SK-N-SH (cell line): ENCODE measurements at regions not wholly inside any gene's neighbourhood (a gene's known extent, or its start where the extent isn't known, plus 50 kb on each side); places are given as distances from the start of the nearest gene placed in this dataset.

Experiments used
- CTCF ChIA-PET: fragments of 300-600, 350-600 bp; formaldehyde crosslinking; extraction: SDS; loops from one replicate; lab custom pipeline; 2021; lab: Yijun Ruan, JAX
- POLR2A ChIA-PET: fragments of 350-600 bp; sonication (Branson Sonifier 250); formaldehyde crosslinking; extraction: SDS; loops from one replicate; lab custom pipeline; 2020; ENCODE audit warnings: antibody characterized with exemption, inconsistent platforms; lab: Yijun Ruan, JAX
- DNase-seq: peaks from one replicate; pipeline ENCODE4 v3.0.0; 2012
- H2AFZ ChIP-seq: fragments of 200-600 bp; sonication (generic); 2 replicates; pipeline ENCODE4 v1.8.1; 2016; ENCODE audit warnings: antibody characterized with exemption, mild to moderate bottlenecking, low read depth
- H3F3A ChIP-seq: fragments of 200-600 bp; sonication (generic); replicated peaks from 2 replicates; pipeline ENCODE3; 2016; ENCODE audit warnings: antibody characterized with exemption, mild to moderate bottlenecking; ENCODE audit not compliant: insufficient read depth
- H3K27ac ChIP-seq, 2 experiments: fragments of 200-500 bp in 1 of 2; fragments of 200-600 bp in 1 of 2; sonication (Bioruptor generic) in 1 of 2; sonication (generic), shearing (Covaris generic) in 1 of 2; 2 replicates each; pipeline versions ENCODE4 v1.5.1 to v1.6.1; 2014 to 2016; ENCODE audit warnings: low read depth in 2 of 2, inconsistent platforms in 1 of 2, low read length in 1 of 2, mild to moderate bottlenecking in 1 of 2, mixed read lengths in 1 of 2
- H3K27me3 ChIP-seq: fragments of 200-600 bp; sonication (generic), shearing (Covaris generic); 2 replicates; pipeline ENCODE4 v1.6.1; 2016; ENCODE audit warnings: mixed run types; ENCODE audit not compliant: insufficient read depth
- H3K36me3 ChIP-seq, 2 experiments: fragments of 200-500 bp in 1 of 2; fragments of 200-600 bp in 1 of 2; sonication (Bioruptor generic) in 1 of 2; sonication (generic) in 1 of 2; replicated peaks in 1 of 2; 2 replicates each; pipeline versions ENCODE3 to v1.5.1; 2014 to 2016; ENCODE audit warnings: low read length in 1 of 2, mild to moderate bottlenecking in 1 of 2; ENCODE audit not compliant: insufficient read depth in 2 of 2, control insufficient read depth in 1 of 2
- H3K4me1 ChIP-seq, 2 experiments: fragments of 200-500 bp in 1 of 2; fragments of 200-600 bp in 1 of 2; sonication (Bioruptor generic) in 1 of 2; sonication (generic), shearing (Covaris generic) in 1 of 2; 2 replicates each; pipeline versions ENCODE4 v1.5.1 to v1.6.1; 2014 to 2016; ENCODE audit warnings: low read depth in 1 of 2, low read length in 1 of 2, mixed run types in 1 of 2; ENCODE audit not compliant: insufficient read depth in 2 of 2, control insufficient read depth in 1 of 2
- H3K4me2 ChIP-seq: fragments of 200-600 bp; sonication (generic), shearing (Covaris generic); 2 replicates; pipeline ENCODE4 v1.6.1; 2017; ENCODE audit warnings: mixed run types
- H3K4me3 ChIP-seq, 2 experiments: fragments of 200-500 bp in 1 of 2; fragments of 200-600 bp in 1 of 2; sonication (Bioruptor generic) in 1 of 2; sonication (generic), shearing (Covaris generic) in 1 of 2; 2 replicates each; pipeline versions ENCODE4 v1.5.1 to v1.8.1; 2014 to 2016; ENCODE audit warnings: low read depth in 2 of 2, inconsistent platforms in 1 of 2, low read length in 1 of 2, mild to moderate bottlenecking in 1 of 2, mixed read lengths in 1 of 2, moderate library complexity in 1 of 2
- H3K79me2 ChIP-seq: fragments of 200-600 bp; sonication (generic); 2 replicates; pipeline ENCODE4 v1.8.1; 2017; ENCODE audit warnings: mild to moderate bottlenecking; ENCODE audit not compliant: insufficient read depth
- H3K9ac ChIP-seq: fragments of 200-600 bp; sonication (generic); 2 replicates; pipeline ENCODE4 v1.6.1; 2017; ENCODE audit warnings: mixed run types
- H3K9me2 ChIP-seq: fragments of 200-600 bp; sonication (generic); 2 replicates; pipeline ENCODE4 v1.6.1; 2017; ENCODE audit warnings: mixed run types
- H3K9me3 ChIP-seq: fragments of 200-600 bp; sonication (generic); 2 replicates; pipeline ENCODE4 v1.6.1; 2017; ENCODE audit warnings: mixed run types, mild to moderate bottlenecking, moderate library complexity
- H4K20me1 ChIP-seq: fragments of 200-600 bp; sonication (generic); 2 replicates; pipeline ENCODE4 v1.6.1; 2017; ENCODE audit warnings: mild to moderate bottlenecking, mixed run types; ENCODE audit not compliant: insufficient read depth
- CTCF ChIP-seq: fragments of 200-600 bp; sonication (generic); IDR thresholded peaks from 2 replicates; pipeline ENCODE4 v1.6.1; 2017; ENCODE audit warnings: antibody characterized with exemption, mild to moderate bottlenecking, moderate library complexity
- ELF1 ChIP-seq: IDR thresholded peaks from 2 replicates; pipeline ENCODE4 v1.4.0; 2012
- EP300 ChIP-seq, 2 experiments: IDR thresholded peaks; 2 replicates each; pipeline versions ENCODE4 v1.4.0 to v1.6.1; 2012; ENCODE audit warnings: borderline replicate concordance in 1 of 2, low read depth in 1 of 2, low read length in 1 of 2
- FOXM1 ChIP-seq: IDR thresholded peaks from 2 replicates; pipeline ENCODE4 v1.4.0; 2012; ENCODE audit warnings: low read depth, mild to moderate bottlenecking
- GABPA ChIP-seq: IDR thresholded peaks from 2 replicates; pipeline ENCODE4 v1.4.0; 2012; ENCODE audit warnings: low read depth, mild to moderate bottlenecking
- MXI1 ChIP-seq: IDR thresholded peaks from 2 replicates; pipeline ENCODE4 v1.6.1; 2012; ENCODE audit warnings: mild to moderate bottlenecking, low read depth, low read length, improper control_type of control experiment
- NFIC ChIP-seq: IDR thresholded peaks from 2 replicates; pipeline ENCODE4 v1.4.0; 2012; ENCODE audit warnings: borderline replicate concordance
- NRF1 ChIP-seq: IDR thresholded peaks from 2 replicates; pipeline ENCODE4 v1.6.1; 2012; ENCODE audit warnings: low read depth, mild to moderate bottlenecking, low read length
- POLR2AphosphoS5 ChIP-seq: IDR thresholded peaks from 2 replicates; pipeline ENCODE4 v1.6.1; 2012; ENCODE audit warnings: low read depth, low read length
- RCOR1 ChIP-seq: fragments of 150-350 bp; IDR thresholded peaks from 2 replicates; pipeline ENCODE4 v1.6.1; 2017; ENCODE audit warnings: antibody characterized with exemption, low read length
- REST ChIP-seq: IDR thresholded peaks from 2 replicates; pipeline ENCODE4 v1.6.1; 2012; ENCODE audit warnings: mild to moderate bottlenecking, low read depth, low read length, moderate library complexity
- RXRA ChIP-seq: IDR thresholded peaks from 2 replicates; pipeline ENCODE4 v1.4.0; 2012; ENCODE audit warnings: low read depth, mild to moderate bottlenecking, borderline replicate concordance
- SMC3 ChIP-seq: IDR thresholded peaks from 2 replicates; pipeline ENCODE4 v1.6.1; 2012; ENCODE audit warnings: low read depth, low read length, improper control_type of control experiment
- TAF1 ChIP-seq: IDR thresholded peaks from 2 replicates; pipeline ENCODE4 v1.6.1; 2012; ENCODE audit warnings: low read depth, mild to moderate bottlenecking, low read length, moderate library complexity, borderline replicate concordance
- TEAD4 ChIP-seq: IDR thresholded peaks from 2 replicates; pipeline ENCODE4 v1.4.0; 2012; ENCODE audit warnings: mild to moderate bottlenecking, borderline replicate concordance; ENCODE audit not compliant: insufficient read depth
- USF1 ChIP-seq: IDR thresholded peaks from 2 replicates; pipeline ENCODE4 v1.4.0; 2012; ENCODE audit warnings: low read depth, borderline replicate concordance
- USF2 ChIP-seq: fragments of 150-350 bp; IDR thresholded peaks from 2 replicates; pipeline ENCODE4 v1.6.1; 2017; ENCODE audit warnings: antibody characterized with exemption, low read length, low read depth, borderline replicate concordance
- YY1 ChIP-seq: IDR thresholded peaks from 2 replicates; pipeline ENCODE4 v1.4.0; 2012; ENCODE audit warnings: low read depth, mild to moderate bottlenecking
- WGBS: methylation state at CpG from one replicate; pipeline ENCODE4 v1.1.6; 2017; ENCODE audit warnings: low lambda C conversion rate; 5-methylcytosine and 5-hydroxymethylcytosine counted together

GRCh38 chr7:145490356-145490755 is 626.2 kb upstream of the CNTNAP2 start:
- no peak overlapping the region for H3K4me2 ChIP-seq
- no peak overlapping the region for H3K27ac ChIP-seq
- H4K20me1 ChIP-seq = no peaks in the 10 kb centered on the region
- H3F3A ChIP-seq = no peaks in the 10 kb centered on the region
- POLR2A ChIA-PET = no interaction called here
- H3K9me2 ChIP-seq = no peaks in the 10 kb centered on the region
- DNase-seq = no peak
- TF ChIP-seq YY1 (no peak), USF1 (no peak), RXRA (no peak), NFIC (no peak), RCOR1 (no peak), EP300 (IDR thresholded peaks at IDR 0.05; ENCODE audit: borderline replicate concordance in 1 of 2, low read depth in 1 of 2, low read length in 1 of 2) (no peak), FOXM1 (no peak), POLR2AphosphoS5 (no peak), ELF1 (no peak), GABPA (no peak), NRF1 (no peak), REST (no peak), TEAD4 (no peak), MXI1 (no peak), CTCF (no peak), TAF1 (no peak), USF2 (no peak), SMC3 (no peak)
- peaks cover 14% of the 10 kb centered on the region for H3K9me3 ChIP-seq
- no peak overlapping the region for H2AFZ ChIP-seq
- CTCF ChIA-PET = no interaction called here
- H3K27me3 ChIP-seq = no peaks in the 10 kb centered on the region
- H3K4me3 ChIP-seq = no peak overlapping the region
- no peak overlapping the region for H3K9ac ChIP-seq
- no peaks in the 10 kb centered on the region for H3K79me2 ChIP-seq
- no peaks in the 10 kb centered on the region for H3K36me3 ChIP-seq
- WGBS = 0% methylated on average over 1 of the region's 1 CpG
- no peaks in the 10 kb centered on the region for H3K4me1 ChIP-seq
